Middle frontal gyrus (tissue), 1 donor: ENCODE measurements at regions not wholly inside any gene's neighbourhood (a gene's known extent, or its start where the extent isn't known, plus 50 kb on each side); places are given as distances from the start of the nearest gene placed in this dataset.

Experiments used
- DNase-seq: peaks from one replicate; pipeline ENCODE4 v3.0.0-alpha.2; 2015; ENCODE audit warnings: low spot score; ENCODE audit errors: extremely low spot score

DNA sequence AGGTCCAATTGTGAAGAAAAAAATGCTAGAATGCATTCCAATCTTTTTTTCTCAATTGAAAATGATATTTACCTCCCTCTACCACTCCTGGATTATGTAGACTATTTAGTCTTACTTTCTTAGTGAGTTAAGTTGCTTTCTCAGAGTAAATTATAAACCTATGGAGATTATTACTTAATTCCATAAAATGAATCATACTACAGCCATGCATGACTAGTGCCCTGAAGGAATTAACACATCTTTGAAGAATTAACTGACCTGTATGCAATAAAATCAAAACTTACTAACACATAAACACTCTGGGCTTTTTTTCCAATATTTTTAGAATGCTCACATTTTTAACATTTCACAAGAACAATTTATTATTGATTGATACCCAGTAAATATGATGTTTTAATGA is 379.4 kb upstream of the DACH1 start:
- DNase-seq, result no peak

- no peak for DNase-seq
Measured at GRCh38 chr13:72244788-72245187, 377.8 kb upstream of the DACH1 start.

GRCh38 chr13:72230131-72230530 is 363.1 kb upstream of the DACH1 start:
- DNase-seq, result no peak

GRCh38 chr13:72229067-72229466 is 362.1 kb upstream of the DACH1 start:
- no peak for DNase-seq

DNA sequence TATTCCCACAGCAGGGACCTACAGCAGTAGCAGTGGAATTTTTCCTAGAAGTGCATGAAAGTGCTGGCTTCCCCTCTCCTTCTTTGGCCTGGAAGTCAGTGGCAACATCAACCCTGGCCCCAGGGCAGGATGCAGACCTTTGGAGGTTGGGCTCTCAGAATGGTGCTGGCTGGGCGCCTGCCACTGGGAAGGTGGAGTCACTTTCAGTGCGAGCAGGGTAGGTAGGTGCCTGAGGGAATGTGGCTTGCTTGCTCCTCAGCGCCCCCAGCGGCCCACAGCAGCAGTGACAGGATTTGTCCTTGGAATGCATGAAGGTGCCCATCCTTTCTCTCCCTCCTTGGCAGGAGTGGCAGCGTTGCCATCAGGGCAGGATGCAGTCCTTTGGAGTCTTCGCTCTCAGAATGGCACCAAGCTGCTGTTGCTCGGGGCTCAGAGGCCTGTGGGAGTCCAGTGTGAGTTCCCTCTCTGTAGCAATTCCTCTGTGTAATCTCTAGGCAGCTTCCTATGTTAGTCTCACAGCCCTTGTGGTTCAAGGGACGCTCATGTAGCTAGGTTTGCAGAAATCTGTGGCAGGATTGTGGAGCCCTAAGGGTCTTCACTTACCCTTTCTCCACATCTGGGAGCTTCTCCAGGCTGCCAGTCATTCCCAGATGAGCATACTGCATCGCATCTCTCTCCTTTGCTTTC is 354.4 kb upstream of the DACH1 start:
- DNase-seq, result no peak

DNA sequence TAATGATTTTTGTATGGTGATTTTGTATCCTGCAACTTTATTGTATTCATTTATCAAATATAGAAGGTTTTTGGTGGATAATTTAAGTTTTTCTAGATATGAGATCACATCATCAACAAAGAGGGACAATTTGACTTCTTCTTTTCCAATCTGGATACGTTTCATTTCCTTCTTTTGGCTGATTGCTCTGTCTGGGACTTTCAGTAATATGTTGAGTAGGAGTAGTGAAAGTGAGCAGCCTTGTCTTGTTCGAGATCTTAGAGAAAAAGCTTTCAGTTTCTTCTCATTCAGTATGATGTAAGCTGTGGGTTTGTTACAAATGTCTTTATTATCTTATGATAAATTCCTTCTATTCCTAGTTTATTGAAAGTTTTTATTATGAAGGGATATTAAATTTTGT is 352.0 kb upstream of the DACH1 start:
- DNase-seq, result no peak

DNA sequence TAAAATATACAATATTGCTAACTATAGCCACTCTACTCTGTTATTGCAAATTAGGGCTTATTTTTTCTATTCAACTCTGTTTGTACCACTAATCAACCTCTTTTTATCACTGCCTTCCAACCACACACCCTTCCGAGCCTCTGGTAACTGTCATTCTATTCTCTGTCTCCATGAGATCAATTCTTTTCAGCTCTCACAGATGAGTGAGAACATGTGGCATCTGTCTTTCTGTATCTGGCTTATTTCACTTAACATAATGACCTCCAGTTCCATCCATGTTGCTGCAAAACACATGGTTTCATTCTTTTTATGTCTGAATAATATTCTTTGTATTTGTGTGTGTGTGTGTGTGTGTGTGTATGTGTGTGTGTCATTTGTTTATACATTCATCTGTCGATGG is 350.1 kb upstream of the DACH1 start:
- DNase-seq, result no peak

DNA sequence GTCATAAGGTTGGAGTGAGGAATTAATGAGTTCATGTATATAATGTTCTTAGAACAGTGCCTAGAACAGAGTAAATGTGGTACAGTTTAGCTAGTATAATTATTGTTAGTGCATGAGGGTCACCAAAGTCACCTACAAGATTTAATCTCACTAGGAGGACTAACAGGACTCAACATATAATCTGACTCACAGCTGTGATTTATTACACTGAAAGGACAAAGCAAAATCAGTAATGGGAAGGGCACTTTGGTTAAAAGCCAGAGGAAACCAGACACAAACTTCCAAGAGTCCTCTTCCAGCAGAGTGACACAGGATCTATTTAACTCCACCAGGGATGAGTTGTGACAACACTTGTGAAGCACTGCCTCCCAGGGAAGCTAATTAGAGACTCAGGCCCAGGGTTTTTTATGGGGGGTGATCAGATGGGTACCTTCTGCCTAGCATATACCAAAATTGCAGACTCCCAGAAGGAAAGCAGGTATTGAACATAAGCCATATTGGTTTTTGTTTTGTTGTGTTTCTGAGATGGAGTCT is 341.2 kb upstream of the DACH1 start:
- DNase-seq, result no peak

DNA sequence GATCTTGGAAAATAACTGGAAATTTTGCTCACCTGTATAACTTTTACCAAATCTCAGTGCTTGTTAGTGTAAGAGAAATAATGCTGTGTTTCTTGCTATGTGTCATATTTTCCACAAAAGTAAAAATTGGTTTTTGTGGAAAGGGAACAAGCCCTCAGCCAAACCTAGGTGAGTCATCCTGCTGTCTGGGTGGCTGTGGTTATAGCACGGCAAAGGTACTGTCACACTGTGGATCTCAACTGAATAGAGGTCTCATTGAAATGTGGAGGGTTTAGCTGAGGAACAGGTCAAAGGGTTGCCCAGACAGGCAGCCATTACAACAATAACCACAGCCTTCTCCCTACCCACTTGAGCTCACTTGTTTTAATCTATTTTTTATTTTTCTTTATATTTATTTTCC is 338.8 kb upstream of the DACH1 start:
- DNase-seq, result no peak

GRCh38 chr13:72204291-72204690 is 337.3 kb upstream of the DACH1 start:
- no peak for DNase-seq

DNA sequence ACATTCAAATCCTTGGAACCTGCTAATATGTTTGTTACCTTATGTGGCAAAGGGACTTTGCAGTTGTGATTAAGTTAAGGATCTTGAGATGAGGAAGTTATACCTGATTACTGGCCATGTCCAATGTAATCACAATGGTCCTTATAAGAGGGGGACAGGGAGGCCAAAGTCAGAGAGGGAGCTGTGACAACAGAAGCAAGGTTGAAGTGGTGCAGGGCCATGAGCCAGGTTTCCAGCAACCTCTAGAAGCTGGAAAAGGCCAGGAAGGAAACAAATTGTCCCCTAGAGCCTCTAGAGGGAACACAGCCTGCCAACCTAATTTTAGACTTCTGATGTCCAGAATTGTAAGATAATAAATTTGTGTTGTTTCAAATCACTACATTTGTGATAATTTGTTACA is 334.7 kb upstream of the DACH1 start:
- DNase-seq, result no peak

DNA sequence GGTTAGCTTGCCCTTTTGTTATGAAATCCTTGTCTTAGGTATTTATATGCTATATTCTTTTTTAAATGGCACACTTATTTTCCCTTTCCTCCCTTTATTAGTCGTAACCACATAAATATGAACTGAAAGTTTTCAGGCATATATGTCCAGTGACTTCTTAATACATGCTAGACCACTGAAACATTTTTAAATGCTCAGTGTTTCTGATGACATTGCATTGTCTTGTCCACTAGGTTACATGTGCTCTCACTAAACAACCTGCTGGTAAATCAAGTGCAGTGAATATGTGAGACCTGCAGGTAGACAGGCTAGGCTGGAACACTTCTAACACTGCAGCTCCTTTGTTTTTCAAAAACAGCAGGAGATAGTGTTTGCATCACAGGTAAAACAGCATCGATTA is 332.6 kb upstream of the DACH1 start:
- no peak for DNase-seq

GRCh38 chr13:72198967-72199560 is 332.1 kb upstream of the DACH1 start:
- no peak for DNase-seq

DNA sequence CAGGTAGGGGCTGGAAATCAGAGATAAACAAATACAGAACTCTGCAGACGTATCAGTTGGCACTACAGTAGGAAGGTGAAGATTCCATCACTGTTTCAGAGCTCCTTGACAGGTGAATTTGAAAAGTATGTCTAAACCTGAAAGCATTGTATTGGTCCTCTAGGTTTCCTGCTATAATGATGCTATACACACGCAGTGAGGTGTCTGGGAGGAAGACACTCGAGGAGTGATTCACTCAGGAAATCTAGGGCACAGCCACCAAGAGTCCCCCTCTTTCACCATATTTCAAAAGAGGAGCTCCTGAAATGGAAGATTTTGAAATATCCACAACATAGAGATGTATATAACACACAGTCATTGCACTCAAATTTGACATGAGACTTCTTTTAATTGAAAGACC is 331.0 kb upstream of the DACH1 start:
- no peak for DNase-seq

DNA sequence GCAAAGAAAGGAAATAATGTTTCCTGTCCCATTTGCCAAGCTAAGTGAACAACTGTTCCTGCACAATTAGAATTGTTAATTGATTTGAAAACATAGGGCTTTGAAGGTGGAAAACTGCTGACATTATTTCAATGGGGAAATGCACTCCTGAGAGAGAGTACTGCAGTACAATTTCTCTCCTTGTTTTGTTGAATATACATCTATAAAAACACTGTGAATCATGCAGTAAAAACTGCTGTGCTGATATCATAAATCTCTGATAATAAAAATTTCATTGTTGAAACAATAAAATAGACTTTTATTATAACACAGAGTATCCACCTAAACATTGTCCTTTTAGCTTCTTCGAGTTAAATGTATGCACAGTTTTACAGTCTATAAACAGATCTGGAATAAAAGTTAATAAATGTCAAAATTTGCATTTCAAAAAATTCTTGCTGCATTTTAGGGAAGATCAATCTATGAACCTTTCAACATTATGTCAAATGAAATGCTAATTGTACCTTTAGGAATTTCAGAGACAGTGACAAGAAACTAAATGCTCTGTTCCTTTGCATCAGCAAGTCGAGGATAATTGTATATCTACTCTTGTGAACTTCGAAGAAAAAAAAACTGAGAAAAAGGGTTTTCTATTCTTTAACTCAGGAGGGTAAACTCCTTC is 328.2 kb upstream of the DACH1 start:
- no peak for DNase-seq

GRCh38 chr13:72194523-72194922 is 327.5 kb upstream of the DACH1 start:
- no peak for DNase-seq

- no peak for DNase-seq
Measured at GRCh38 chr13:72186730-72187422, 319.9 kb upstream of the DACH1 start.

- DNase-seq, result no peak
Measured at GRCh38 chr13:72185776-72186175, 318.8 kb upstream of the DACH1 start.

- DNase-seq, result no peak
Measured at GRCh38 chr13:72181661-72182060, 314.7 kb upstream of the DACH1 start.

GRCh38 chr13:72180253-72180952 is 313.4 kb upstream of the DACH1 start:
- DNase-seq, result no peak

GRCh38 chr13:72174549-72174948 is 307.5 kb upstream of the DACH1 start:
- no peak for DNase-seq
